ENCODE measurements at regions not wholly inside any gene's neighbourhood (a gene's known extent, or its start where the extent isn't known, plus 50 kb on each side); places are given as distances from the start of the nearest gene placed in this dataset.

DNA sequence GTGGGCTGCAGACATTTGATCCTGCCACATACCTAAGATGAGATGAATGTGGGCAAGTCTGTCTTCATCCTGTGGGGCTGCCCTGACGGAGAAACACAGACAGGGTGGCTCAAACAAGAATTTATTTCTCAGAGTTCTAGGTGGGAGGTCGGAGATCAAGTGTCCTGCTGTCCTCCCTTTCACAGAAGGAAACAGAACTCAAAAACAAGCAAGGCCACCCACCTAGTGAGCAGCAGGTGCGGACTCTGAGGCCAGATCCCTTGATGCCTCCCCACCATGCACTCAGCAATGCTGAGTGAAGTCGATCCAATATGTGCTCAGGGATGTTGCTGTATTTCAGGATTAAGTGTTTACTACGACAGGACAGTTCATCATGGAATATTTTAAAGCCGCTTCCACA, 63.0 kb upstream of the SNTG2 start:
- TF ChIP-seq, protein P1, sequence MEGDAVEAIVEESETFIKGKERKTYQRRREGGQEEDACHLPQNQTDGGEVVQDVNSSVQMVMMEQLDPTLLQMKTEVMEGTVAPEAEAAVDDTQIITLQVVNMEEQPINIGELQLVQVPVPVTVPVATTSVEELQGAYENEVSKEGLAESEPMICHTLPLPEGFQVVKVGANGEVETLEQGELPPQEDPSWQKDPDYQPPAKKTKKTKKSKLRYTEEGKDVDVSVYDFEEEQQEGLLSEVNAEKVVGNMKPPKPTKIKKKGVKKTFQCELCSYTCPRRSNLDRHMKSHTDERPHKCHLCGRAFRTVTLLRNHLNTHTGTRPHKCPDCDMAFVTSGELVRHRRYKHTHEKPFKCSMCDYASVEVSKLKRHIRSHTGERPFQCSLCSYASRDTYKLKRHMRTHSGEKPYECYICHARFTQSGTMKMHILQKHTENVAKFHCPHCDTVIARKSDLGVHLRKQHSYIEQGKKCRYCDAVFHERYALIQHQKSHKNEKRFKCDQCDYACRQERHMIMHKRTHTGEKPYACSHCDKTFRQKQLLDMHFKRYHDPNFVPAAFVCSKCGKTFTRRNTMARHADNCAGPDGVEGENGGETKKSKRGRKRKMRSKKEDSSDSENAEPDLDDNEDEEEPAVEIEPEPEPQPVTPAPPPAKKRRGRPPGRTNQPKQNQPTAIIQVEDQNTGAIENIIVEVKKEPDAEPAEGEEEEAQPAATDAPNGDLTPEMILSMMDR (IDR thresholded peaks at IDR 0.05): no peak
- no peak for TF ChIP-seq POLR2A (IDR thresholded peaks at IDR 0.05)
- 37 to 56% methylated on average over 5 to 6 of the region's 6 CpGs for WGBS, 2 donors
- Histone ChIP-seq H3K4me3 (no peak overlapping the region), H3K36me3 (ENCODE audit: low read depth, missing control alignments) (no peaks in the 10 kb centered on the region), H3K4me1 (peaks cover 16% of the 10 kb centered on the region), H3K27ac (no peak overlapping the region), H3K9me3 (no peaks in the 10 kb centered on the region), H3K27me3 (no peaks in the 10 kb centered on the region)
- intact Hi-C loops (cut with DNase I; ENCODE audit: low total_unique reads): no loop called here
- no peak for DNase-seq

DNA sequence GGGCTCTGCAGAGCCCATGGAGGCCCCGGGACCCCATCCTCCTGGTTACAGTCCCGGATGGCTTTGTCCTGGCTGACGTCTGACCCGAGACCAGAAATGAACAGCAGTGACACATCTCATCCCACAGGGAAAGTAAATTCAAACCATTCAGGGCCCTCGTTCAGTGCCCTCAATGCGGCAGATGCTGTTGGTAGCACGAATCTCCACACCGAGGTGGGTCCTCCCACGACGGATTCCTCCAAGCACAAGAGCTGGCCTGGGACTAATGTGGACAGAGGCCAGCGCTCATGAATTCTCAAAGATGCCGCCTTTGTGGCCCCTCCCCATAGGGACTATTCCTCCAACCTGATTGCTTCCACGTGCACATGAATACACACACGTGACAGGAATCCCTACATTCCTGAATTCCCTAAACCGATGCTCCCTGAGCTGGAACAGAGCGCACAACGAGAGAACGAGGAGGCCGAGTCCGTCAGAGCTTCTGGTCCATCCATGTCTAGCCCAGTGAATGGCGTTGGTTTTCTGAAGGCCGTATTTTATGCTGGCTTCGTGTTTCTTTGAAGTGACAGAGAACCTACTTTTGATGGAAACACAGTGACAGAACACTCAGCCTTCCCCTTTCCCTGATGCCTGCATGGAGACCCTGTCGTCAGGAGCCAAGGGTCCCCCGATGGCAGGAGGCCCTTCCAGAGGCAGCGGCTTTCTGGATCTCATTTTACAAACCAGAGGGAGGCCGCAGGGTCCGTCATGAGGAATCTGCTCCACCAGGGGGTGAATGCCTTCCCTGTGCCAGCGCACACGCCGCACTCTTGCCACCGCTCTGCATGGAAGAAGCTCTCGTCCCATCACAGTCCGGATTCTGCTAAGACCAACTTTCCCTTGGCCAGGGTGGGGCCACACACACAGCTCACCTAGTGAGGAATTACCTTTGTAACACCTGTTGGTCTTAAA, 64.3 kb upstream of the SNTG2 start:
- no peaks in the 10 kb centered on the region for H3K27me3 ChIP-seq
- no peak overlapping the region for H3K27ac ChIP-seq
- no peak overlapping the region for H3K4me3 ChIP-seq
- H3K36me3 ChIP-seq (ENCODE audit: low read depth, missing control alignments): no peaks in the 10 kb centered on the region
- no peaks in the 10 kb centered on the region for H3K9me3 ChIP-seq
- H3K4me1 ChIP-seq: peaks cover 16% of the 10 kb centered on the region
- 95 to 96% methylated on average over 25 to 34 of the region's 34 CpGs for WGBS, 2 donors
- TF ChIP-seq POLR2A (IDR thresholded peaks at IDR 0.05): no peak
- TF ChIP-seq, protein P1 (IDR thresholded peaks at IDR 0.05): no peak
- DNase-seq: no peak
- intact Hi-C loops (cut with DNase I; ENCODE audit: low total_unique reads): no loop called here

DNA sequence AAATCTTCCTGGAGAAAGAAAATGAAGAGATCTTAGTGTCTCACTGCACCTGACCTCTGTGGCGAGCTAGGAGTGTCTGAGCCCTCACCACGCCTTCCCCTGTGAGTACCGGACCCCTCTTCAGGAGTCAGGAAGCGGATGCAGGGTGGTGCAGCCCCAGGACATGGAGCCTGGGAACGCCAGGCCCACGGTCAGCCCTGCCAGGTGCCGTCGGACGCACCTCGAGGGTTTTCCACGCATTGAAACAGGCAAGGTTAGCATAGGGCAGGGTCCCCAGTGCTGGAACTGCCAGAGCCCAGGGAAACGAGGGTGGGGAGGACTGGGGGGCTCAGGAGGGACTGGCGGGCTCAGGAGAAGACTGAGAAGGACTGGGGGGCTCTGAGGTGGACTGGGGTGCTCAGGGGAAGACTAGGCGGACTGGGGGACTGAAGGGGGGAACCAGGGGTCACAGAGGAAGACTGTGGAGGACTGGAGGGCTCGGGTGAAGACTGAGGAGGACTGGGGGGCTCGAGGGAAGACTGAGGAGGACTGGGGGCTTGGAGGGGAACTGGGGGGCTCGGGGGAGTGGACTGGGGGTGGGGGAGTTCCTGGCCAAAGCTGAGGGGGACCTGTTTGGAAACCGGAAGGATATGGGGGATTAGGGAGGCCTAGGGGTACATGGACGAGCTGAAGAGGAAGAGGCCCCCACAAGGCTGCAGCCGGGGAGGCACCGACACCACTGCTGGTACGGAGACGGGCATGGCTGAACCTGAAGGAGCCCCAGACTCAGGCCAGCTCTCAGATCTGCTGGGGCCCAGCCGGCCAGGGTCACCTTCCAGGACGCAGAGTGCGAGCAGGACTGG, 65.2 kb upstream of the SNTG2 start:
- H3K36me3 ChIP-seq (ENCODE audit: low read depth, missing control alignments): no peaks in the 10 kb centered on the region
- DNase-seq: no peak

DNA sequence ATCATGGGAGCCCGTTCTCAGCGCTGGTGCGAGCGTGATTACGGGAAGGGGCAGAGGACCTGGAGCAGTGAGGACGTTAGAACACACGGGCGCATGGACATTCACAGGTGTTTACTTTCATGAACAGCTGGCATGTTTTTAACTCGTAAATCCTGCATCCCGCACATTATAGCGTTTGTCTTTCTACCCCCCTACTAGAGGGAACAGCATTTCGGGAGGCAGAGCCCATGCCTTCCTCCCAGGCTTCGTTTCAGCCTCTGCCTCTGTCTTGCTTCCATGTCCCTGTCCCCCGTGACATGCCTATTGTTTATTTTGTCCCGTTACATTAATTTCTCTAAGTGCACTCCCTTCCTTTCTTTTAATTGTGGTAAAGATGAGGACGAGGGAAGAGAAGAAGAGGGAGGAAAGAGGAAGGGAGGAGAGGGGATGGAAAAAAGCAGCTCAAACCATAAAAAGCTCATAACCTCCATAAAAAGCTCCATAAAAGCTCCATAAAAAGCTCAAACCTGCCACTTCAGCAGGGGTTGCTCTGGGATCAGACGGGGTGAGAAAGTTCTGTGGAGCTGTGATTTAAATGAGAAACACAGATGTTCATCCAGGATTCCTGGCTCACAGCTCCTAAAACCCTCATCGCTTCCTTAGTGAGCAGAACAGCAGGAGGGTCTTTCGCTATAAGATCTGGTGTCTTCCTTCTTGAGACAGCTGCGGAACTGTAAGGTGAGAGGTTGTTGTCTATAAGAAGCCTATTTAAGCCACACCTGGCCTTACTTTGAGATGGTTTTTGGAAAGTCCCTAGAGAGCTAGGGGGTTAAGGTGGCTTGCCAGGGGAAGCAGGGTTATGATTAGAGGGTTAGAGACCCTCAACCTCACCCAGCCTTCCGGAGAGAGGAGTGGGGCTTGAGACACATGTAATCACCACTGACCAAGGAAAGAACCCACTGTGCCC, 66.6 kb upstream of the SNTG2 start:
- H3K4me1 ChIP-seq: peaks cover 16% of the 10 kb centered on the region
- no peak for DNase-seq
- H3K27me3 ChIP-seq: no peaks in the 10 kb centered on the region
- intact Hi-C loops (cut with DNase I; ENCODE audit: low total_unique reads): no loop called here
- TF ChIP-seq, protein P1 (IDR thresholded peaks at IDR 0.05): no peak
- TF ChIP-seq POLR2A (IDR thresholded peaks at IDR 0.05): no peak
- H3K9me3 ChIP-seq: no peaks in the 10 kb centered on the region
- H3K4me3 ChIP-seq: no peak overlapping the region
- H3K27ac ChIP-seq: no peak overlapping the region
- no peaks in the 10 kb centered on the region for H3K36me3 ChIP-seq (ENCODE audit: low read depth, missing control alignments)
- WGBS, 2 donors: 61 to 63% methylated on average over 21 of the region's 21 CpGs

More for the DNA sequence above, 65.2 kb upstream of the SNTG2 start:
- Histone ChIP-seq H3K4me3 (no peak overlapping the region), H3K9me3 (no peaks in the 10 kb centered on the region), H3K27me3 (no peaks in the 10 kb centered on the region), H3K27ac (no peak overlapping the region), H3K4me1 (peaks cover 16% of the 10 kb centered on the region)
- intact Hi-C loops (cut with DNase I; ENCODE audit: low total_unique reads): no loop called here
- WGBS, 2 donors: 85 to 90% methylated on average over 26 of the region's 26 CpGs
- TF ChIP-seq POLR2A (IDR thresholded peaks at IDR 0.05): no peak
- TF ChIP-seq, protein P1 (IDR thresholded peaks at IDR 0.05): no peak
